ENCODE measurements at regions not wholly inside any gene's neighbourhood (a gene's known extent, or its start where the extent isn't known, plus 50 kb on each side); places are given as distances from the start of the nearest gene placed in this dataset.
"Not testable (repeated sequence)": the region's sequence is repeated elsewhere in the genome, so short reads cannot be mapped to it uniquely, and the experiment has no call there.

- H3K27me3 ChIP-seq = no peaks in the 10 kb centered on the region
- H3K27ac ChIP-seq = no peak overlapping the region
- H3K4me3 ChIP-seq = no peak overlapping the region
- H3K4me1 ChIP-seq = no peaks in the 10 kb centered on the region
- in situ Hi-C loops (cut with MboI; ENCODE audit: low pct_ligation_motif_present in 1 of 4, low pct_unique_long_range_greater_than_20kb in 1 of 4, low sequenced_read_pairs in 3 of 4) (no loop called here), intact Hi-C loops (cut with DNase I; ENCODE audit: low total_unique reads) (no loop called here)
- no peaks in the 10 kb centered on the region for H3K36me3 ChIP-seq
- WGBS, 2 donors (ENCODE audit: low coverage in 1 of 2) = 80 to 83% methylated on average over 5 of the region's 5 CpGs
- H3K9me3 ChIP-seq = no peaks in the 10 kb centered on the region
- DNase-seq = no peak
- TF ChIP-seq POLR2A (IDR thresholded peaks at IDR 0.05) (no peak), EP300 (IDR thresholded peaks at IDR 0.05; ENCODE audit: low read depth) (no peak), POLR2AphosphoS5 (IDR thresholded peaks at IDR 0.05) (no peak), CTCF (IDR thresholded peaks at IDR 0.05) (no peak)
These were observed 129.9 kb upstream of the RMP24 start for GRCh38 chr18:35842536-35842935.

- H3K27ac ChIP-seq; DNase-seq; H3K4me1 ChIP-seq; H3K4me3 ChIP-seq; H3K27me3 ChIP-seq; intact Hi-C loops (cut with DNase I; ENCODE audit: low total_unique reads); H3K36me3 ChIP-seq; in situ Hi-C loops (cut with MboI; ENCODE audit: low pct_ligation_motif_present in 1 of 4, low pct_unique_long_range_greater_than_20kb in 1 of 4, low sequenced_read_pairs in 3 of 4); H3K9me3 ChIP-seq: not testable (repeated sequence)
- WGBS, 2 donors (ENCODE audit: low coverage in 1 of 2) = 87 to 92% methylated on average over 5 of the region's 5 CpGs
These were observed 124.2 kb upstream of the RMP24 start for GRCh38 chr18:35848321-35848720.

GRCh38 chr18:35849241-35849640 is 123.2 kb upstream of the RMP24 start:
- intact Hi-C loops (cut with DNase I; ENCODE audit: low total_unique reads); in situ Hi-C loops (cut with MboI; ENCODE audit: low pct_ligation_motif_present in 1 of 4, low pct_unique_long_range_greater_than_20kb in 1 of 4, low sequenced_read_pairs in 3 of 4); H3K27me3 ChIP-seq; H3K36me3 ChIP-seq; H3K4me3 ChIP-seq; H3K9me3 ChIP-seq; H3K4me1 ChIP-seq; H3K27ac ChIP-seq; DNase-seq: not testable (repeated sequence)
- WGBS, 2 donors (ENCODE audit: low coverage in 1 of 2) = 17 to 59% methylated on average over 1 to 2 of the region's 2 CpGs

- no peak for DNase-seq
- Histone ChIP-seq H3K4me3 (no peak overlapping the region), H3K36me3 (no peaks in the 10 kb centered on the region), H3K27ac (no peak overlapping the region), H3K9me3 (no peaks in the 10 kb centered on the region), H3K27me3 (no peaks in the 10 kb centered on the region), H3K4me1 (no peaks in the 10 kb centered on the region)
- intact Hi-C loops (cut with DNase I; ENCODE audit: low total_unique reads) (no loop called here), in situ Hi-C loops (cut with MboI; ENCODE audit: low pct_ligation_motif_present in 1 of 4, low pct_unique_long_range_greater_than_20kb in 1 of 4, low sequenced_read_pairs in 3 of 4) (no loop called here)
- 41 to 43% methylated on average over 5 of the region's 5 CpGs for WGBS, 2 donors (ENCODE audit: low coverage in 1 of 2)
- TF ChIP-seq EP300 (IDR thresholded peaks at IDR 0.05; ENCODE audit: low read depth) (no peak), CTCF (IDR thresholded peaks at IDR 0.05) (no peak), POLR2A (IDR thresholded peaks at IDR 0.05) (no peak), POLR2AphosphoS5 (IDR thresholded peaks at IDR 0.05) (no peak)
These were observed 121.1 kb upstream of the RMP24 start for GRCh38 chr18:35851286-35851970.

- WGBS, 2 donors (ENCODE audit: low coverage in 1 of 2) = 57% methylated on average over 2 of the region's 2 CpGs; no CpG with 5 or more reads in 1 of the 2 donors
- TF ChIP-seq EP300 (IDR thresholded peaks at IDR 0.05; ENCODE audit: low read depth) (no peak), POLR2AphosphoS5 (IDR thresholded peaks at IDR 0.05) (no peak), CTCF (IDR thresholded peaks at IDR 0.05) (no peak), POLR2A (IDR thresholded peaks at IDR 0.05) (no peak)
- Histone ChIP-seq H3K4me3 (no peak overlapping the region), H3K27ac (no peak overlapping the region), H3K4me1 (no peaks in the 10 kb centered on the region), H3K9me3 (no peaks in the 10 kb centered on the region), H3K36me3 (no peaks in the 10 kb centered on the region), H3K27me3 (no peaks in the 10 kb centered on the region)
- in situ Hi-C loops (cut with MboI; ENCODE audit: low pct_ligation_motif_present in 1 of 4, low pct_unique_long_range_greater_than_20kb in 1 of 4, low sequenced_read_pairs in 3 of 4) = no loop called here
- intact Hi-C loops (cut with DNase I; ENCODE audit: low total_unique reads) = no loop called here
- DNase-seq = no peak
These were observed 119.7 kb upstream of the RMP24 start for GRCh38 chr18:35852786-35853185.

All from transverse colon (tissue), 4 donors.